ENCODE measurements at regions not wholly inside any gene's neighbourhood (a gene's known extent, or its start where the extent isn't known, plus 50 kb on each side); places are given as distances from the start of the nearest gene placed in this dataset.

- Histone ChIP-seq H2AFZ (replicated peaks; ENCODE audit: low read length, poor library complexity) (no peak overlapping the region), H3K4ac (ENCODE audit: low read depth, low read length) (no peak overlapping the region), H2BK5ac (ENCODE audit: low read depth, low read length, poor library complexity, severe bottlenecking) (no peak overlapping the region), H3K4me2 (ENCODE audit: low read depth, low read length) (no peak overlapping the region), H2AK9ac (replicated peaks; ENCODE audit: low read depth, low read length, poor library complexity) (no peak overlapping the region), H4K91ac (ENCODE audit: insufficient read depth, low read depth, low read length) (no peak overlapping the region), H3K4me3 (ENCODE audit: insufficient read depth, low read depth, low read length) (no peak overlapping the region), H3K36me3 (ENCODE audit: control insufficient read depth, insufficient read depth, low read length) (no peaks in the 10 kb centered on the region), H4K8ac (ENCODE audit: low read depth in 2 of 2, low read length in 2 of 2) (no peak overlapping the region), H3K27me3 (ENCODE audit: control insufficient read depth, insufficient read depth, low read length) (no peaks in the 10 kb centered on the region), H2BK15ac (ENCODE audit: low read depth, low read length) (no peak overlapping the region), H3K23ac (ENCODE audit: low read depth, low read length) (no peak overlapping the region), H3K27ac (ENCODE audit: insufficient read depth, low read length) (no peak overlapping the region), H3K56ac (ENCODE audit: extremely low read depth, insufficient read depth, low read length) (no peak overlapping the region), H3K4me1 (ENCODE audit: control insufficient read depth, insufficient read depth, low read length) (no peaks in the 10 kb centered on the region), H3K18ac (ENCODE audit: low read depth, low read length) (no peak overlapping the region), H4K5ac (ENCODE audit: low read depth, low read length) (no peak overlapping the region), H2BK20ac (ENCODE audit: low read depth, low read length) (no peak overlapping the region), H3K9me3 (ENCODE audit: control insufficient read depth, insufficient read depth, low read length) (peaks cover 5% of the 10 kb centered on the region; the same call in 1 of the 2 replicates), H3K9ac (ENCODE audit: low read depth, low read length) (no peak overlapping the region), H4K20me1 (ENCODE audit: insufficient read depth, low read length) (no peaks in the 10 kb centered on the region), H2BK120ac (ENCODE audit: low read depth, low read length) (no peak overlapping the region), H3K79me1 (ENCODE audit: low read depth in 1 of 2, low read length in 2 of 2) (no peaks in the 10 kb centered on the region), H3K9me1 (ENCODE audit: insufficient read depth, low read length) (no peaks in the 10 kb centered on the region), H3K14ac (replicated peaks; ENCODE audit: low read depth, low read length) (no peak overlapping the region), H2AK5ac (ENCODE audit: low read depth, low read length) (no peak overlapping the region)
- ChIA-PET CTCF (no interaction called here), POLR2A (ENCODE audit: unreplicated experiment) (no interaction called here)
- BruUV-seq (replicated peaks) = no TSS peak
- no peak for DNase-seq
- TF ChIP-seq RFX5 (IDR thresholded peaks at IDR 0.05; ENCODE audit: low read depth, low read length) (no peak), CTCF (conservative IDR thresholded peaks at IDR 0.05; ENCODE audit: low read depth, low read length) (no peak), RAD21 (IDR thresholded peaks at IDR 0.05; ENCODE audit: low read length) (no peak), SMC3 (IDR thresholded peaks at IDR 0.05; ENCODE audit: low read depth, low read length) (no peak), POLR2A (IDR thresholded peaks at IDR 0.05; ENCODE audit: low read depth, low read length) (no peak), NFE2L2 (IDR thresholded peaks at IDR 0.05; ENCODE audit: low read depth, low read length) (no peak)
- in situ Hi-C loops (cut with MboI; ENCODE audit: low sequenced_read_pairs) = no loop called here
- intact Hi-C loops (cut with micrococcal nuclease) = no loop called here
- ATAC-seq (ENCODE audit: low read depth) = no peak
- dilution Hi-C loops (cut with HindIII; ENCODE audit: low sequenced_read_pairs, unreplicated experiment) = no loop called here
These were observed 748.1 kb upstream of the SGCG start for GRCh38 chr13:22432690-22433089.
